SK-N-SH treated with all-trans-retinoic acid at 6 μM for 48 hours (cell line): ENCODE measurements at regions not wholly inside any gene's neighbourhood (a gene's known extent, or its start where the extent isn't known, plus 50 kb on each side); places are given as distances from the start of the nearest gene placed in this dataset.

Experiments
- ARNTL ChIP-seq: fragments of 450-650 bp; formaldehyde crosslinking; IDR thresholded peaks from 2 replicates; pipeline ENCODE4 v1.5.0; 2020; ENCODE audit warnings: low read depth, mild to moderate bottlenecking, moderate library complexity, borderline replicate concordance
- BACH2 ChIP-seq: fragments of 250-450 bp; sonication (Bioruptor Pico); IDR thresholded peaks from 2 replicates; pipeline ENCODE4 v1.9.0; 2021; ENCODE audit warnings: mild to moderate bottlenecking, borderline replicate concordance
- CSDC2 ChIP-seq: fragments of 250-450 bp; sonication (Bioruptor Pico); IDR thresholded peaks from 2 replicates; pipeline ENCODE4 v1.5.0; 2020; ENCODE audit warnings: mild to moderate bottlenecking, moderate library complexity
- GLIS3 ChIP-seq: fragments of 250-450 bp; sonication (Bioruptor Pico); IDR thresholded peaks from 2 replicates; pipeline ENCODE4 v1.5.0; 2020; ENCODE audit warnings: mild to moderate bottlenecking, moderate library complexity
- PATZ1 ChIP-seq: fragments of 250-450 bp; sonication (Bioruptor Pico); IDR thresholded peaks from 2 replicates; pipeline ENCODE4 v1.8.0; 2020; ENCODE audit warnings: mild to moderate bottlenecking, moderate library complexity, borderline replicate concordance
- POU6F1 ChIP-seq: fragments of 250-450 bp; sonication (Bioruptor Pico); IDR thresholded peaks from 2 replicates; pipeline ENCODE4 v1.8.0; 2021; ENCODE audit warnings: low read depth, mild to moderate bottlenecking, moderate library complexity, borderline replicate concordance
- PPARA ChIP-seq: fragments of 250-450 bp; sonication (Bioruptor Pico); IDR thresholded peaks from 2 replicates; pipeline ENCODE4 v1.5.0; 2020; ENCODE audit warnings: mild to moderate bottlenecking, borderline replicate concordance
- SNAI2 ChIP-seq: fragments of 250-450 bp; sonication (Bioruptor Pico); IDR thresholded peaks from 2 replicates; pipeline ENCODE4 v1.5.0; 2020; ENCODE audit warnings: mild to moderate bottlenecking, moderate library complexity
- TOX ChIP-seq: fragments of 250-450 bp; sonication (Bioruptor Pico); IDR thresholded peaks from 2 replicates; pipeline ENCODE4 v1.8.0; 2021; ENCODE audit warnings: mild to moderate bottlenecking, moderate library complexity, borderline replicate concordance
- ZFP3 ChIP-seq: fragments of 250-450 bp; sonication (Bioruptor Pico); IDR thresholded peaks from 2 replicates; pipeline ENCODE4 v1.5.0; 2020; ENCODE audit warnings: mild to moderate bottlenecking, moderate library complexity
- ZFP30 ChIP-seq: fragments of 450-650 bp; formaldehyde crosslinking; IDR thresholded peaks from 2 replicates; pipeline ENCODE4 v1.5.0; 2022; ENCODE audit warnings: mild to moderate bottlenecking, moderate library complexity
- ZNF70 ChIP-seq: fragments of 450-650 bp; formaldehyde crosslinking; IDR thresholded peaks from 2 replicates; pipeline ENCODE4 v1.5.0; 2020; ENCODE audit warnings: mild to moderate bottlenecking, moderate library complexity

DNA sequence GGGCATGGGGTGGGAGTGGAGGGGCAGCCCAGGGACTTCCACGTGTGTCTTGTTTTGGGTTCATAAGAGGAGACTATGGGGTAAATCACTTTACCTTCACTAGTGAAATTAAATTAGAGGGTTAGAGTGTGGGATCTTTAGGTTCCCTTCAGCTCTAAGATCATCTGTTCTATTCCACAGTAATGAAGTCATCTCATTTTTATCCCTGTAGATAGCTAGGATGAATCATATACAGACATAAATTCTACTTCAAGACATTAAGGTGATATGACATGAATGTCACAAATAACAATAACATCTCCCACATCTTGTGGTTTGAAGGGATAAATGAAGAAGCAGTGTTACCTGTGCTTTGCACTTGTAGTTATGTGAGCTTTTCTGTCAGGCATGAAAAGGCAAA, 83.8 kb downstream of the ELOVL4 start:
- no peak for TF ChIP-seq ZFP3 (CRISPR knock-in tag)
- TF ChIP-seq PATZ1 (CRISPR knock-in tag): no peak
- TF ChIP-seq TOX (CRISPR knock-in tag): no peak
- no peak for TF ChIP-seq GLIS3 (CRISPR knock-in tag)
- no peak for TF ChIP-seq ARNTL (CRISPR knock-in tag)
- TF ChIP-seq POU6F1 (CRISPR knock-in tag): no peak
- no peak for TF ChIP-seq SNAI2
- no peak for TF ChIP-seq ZFP30
- TF ChIP-seq PPARA (CRISPR knock-in tag): no peak
- TF ChIP-seq ZNF70 (CRISPR knock-in tag): no peak
- no peak for TF ChIP-seq CSDC2 (CRISPR knock-in tag)
- no peak for TF ChIP-seq BACH2 (CRISPR knock-in tag)
